HG02763 (cell line): ENCODE measurements at regions not wholly inside any gene's neighbourhood (a gene's known extent, or its start where the extent isn't known, plus 50 kb on each side); places are given as distances from the start of the nearest gene placed in this dataset.
"Not testable (repeated sequence)": the region's sequence is repeated elsewhere in the genome, so short reads cannot be mapped to it uniquely, and the experiment has no call there.

ENCODE experiments used
- ATAC-seq: cut with Tn5 transposase; IDR thresholded peaks from one replicate; pipeline ENCODE4 v1.9.1; 2021; ENCODE audit warnings: mild to moderate bottlenecking, moderate library complexity; ENCODE audit not compliant: unreplicated experiment

- not testable (repeated sequence) for ATAC-seq
Observed at GRCh38 chr2:111385226-111385957, 264.7 kb downstream of the BCL2L11 start.

GRCh38 chr2:111390605-111391004 is 269.9 kb downstream of the BCL2L11 start:
- ATAC-seq, result not testable (repeated sequence)

- ATAC-seq, result not testable (repeated sequence)
Observed at GRCh38 chr2:111395350-111396128, 274.8 kb downstream of the BCL2L11 start.

GRCh38 chr2:111400598-111401253 is 280.0 kb downstream of the BCL2L11 start:
- not testable (repeated sequence) for ATAC-seq

- ATAC-seq, result not testable (repeated sequence)
Observed at GRCh38 chr2:111401270-111402140, 280.8 kb downstream of the BCL2L11 start.

- ATAC-seq, result not testable (repeated sequence)
Observed at GRCh38 chr2:111402450-111402849, 281.7 kb downstream of the BCL2L11 start.

- ATAC-seq, result not testable (repeated sequence)
Observed at GRCh38 chr2:111403287-111403686, 282.6 kb downstream of the BCL2L11 start.

- ATAC-seq, result not testable (repeated sequence)
Observed at GRCh38 chr2:111406616-111407015, 285.9 kb downstream of the BCL2L11 start.

- ATAC-seq, result not testable (repeated sequence)
Observed at GRCh38 chr2:111407632-111408194, 287.0 kb downstream of the BCL2L11 start.

- not testable (repeated sequence) for ATAC-seq
Observed at GRCh38 chr2:111410868-111411406, 290.2 kb downstream of the BCL2L11 start.

- ATAC-seq, result not testable (repeated sequence)
Observed at GRCh38 chr2:111411867-111412681, 291.4 kb downstream of the BCL2L11 start.

GRCh38 chr2:111412841-111413650 is 292.3 kb downstream of the BCL2L11 start:
- not testable (repeated sequence) for ATAC-seq

- not testable (repeated sequence) for ATAC-seq
Observed at GRCh38 chr2:111413950-111414349, 293.2 kb downstream of the BCL2L11 start.

- ATAC-seq, result not testable (repeated sequence)
Observed at GRCh38 chr2:111415765-111416743, 295.3 kb downstream of the BCL2L11 start.

- not testable (repeated sequence) for ATAC-seq
Observed at GRCh38 chr2:111417026-111417425, 296.3 kb downstream of the BCL2L11 start.

GRCh38 chr2:111418091-111418875 is 297.6 kb downstream of the BCL2L11 start:
- ATAC-seq, result not testable (repeated sequence)
